ENCODE measurements at regions not wholly inside any gene's neighbourhood (a gene's known extent, or its start where the extent isn't known, plus 50 kb on each side); places are given as distances from the start of the nearest gene placed in this dataset.

- Mint-ChIP-seq H3K4me3 (no peak overlapping the region), H3K27ac (no peak overlapping the region), H3K9me3 (peaks cover 0 to 8% of the 10 kb centered on the region in 2 donors), H3K27me3 (no peaks in the 10 kb centered on the region), H3K4me1 (no peaks in the 10 kb centered on the region)
- DNase-seq (no peak), ATAC-seq (no peak)
Measured at GRCh38 chr5:104213216-104213615, 650.6 kb upstream of the NUDT12 start.

GRCh38 chr5:104199771-104200170 lies 637.2 kb upstream of the NUDT12 start:
- Mint-ChIP-seq H3K27me3 (no peaks in the 10 kb centered on the region), H3K9me3 (peaks cover 0 to 8% of the 10 kb centered on the region in 2 donors), H3K4me3 (no peak overlapping the region), H3K4me1 (no peaks in the 10 kb centered on the region), H3K27ac (no peak overlapping the region)
- ATAC-seq (no peak), DNase-seq (no peak)

- Mint-ChIP-seq H3K4me1 (no peaks in the 10 kb centered on the region), H3K9me3 (peaks cover 0 to 8% of the 10 kb centered on the region in 2 donors), H3K27ac (no peak overlapping the region), H3K4me3 (no peak overlapping the region), H3K27me3 (no peaks in the 10 kb centered on the region)
- DNase-seq = no peak
- ATAC-seq = no peak
Measured at GRCh38 chr5:104198156-104198555, 635.6 kb upstream of the NUDT12 start.

- H3K9me3 Mint-ChIP-seq = peaks cover 0 to 13% of the 10 kb centered on the region in 2 donors
- no peaks in the 10 kb centered on the region for H3K4me1 Mint-ChIP-seq
- H3K27ac Mint-ChIP-seq = no peak overlapping the region
- ATAC-seq (no peak), DNase-seq (no peak)
- no peak overlapping the region for H3K4me3 Mint-ChIP-seq
- H3K27me3 Mint-ChIP-seq = no peaks in the 10 kb centered on the region
Measured at GRCh38 chr5:104189909-104190308, 627.3 kb upstream of the NUDT12 start.

GRCh38 chr5:104189031-104189430 lies 626.4 kb upstream of the NUDT12 start:
- DNase-seq (no peak), ATAC-seq (no peak)
- no peak overlapping the region for H3K4me3 Mint-ChIP-seq
- H3K9me3 Mint-ChIP-seq = peaks cover 0 to 13% of the 10 kb centered on the region in 2 donors
- no peak overlapping the region for H3K27ac Mint-ChIP-seq
- H3K27me3 Mint-ChIP-seq = no peaks in the 10 kb centered on the region
- no peaks in the 10 kb centered on the region for H3K4me1 Mint-ChIP-seq

GRCh38 chr5:104187656-104188055 lies 625.1 kb upstream of the NUDT12 start:
- Mint-ChIP-seq H3K27me3 (no peaks in the 10 kb centered on the region), H3K4me3 (no peak overlapping the region), H3K27ac (no peak overlapping the region), H3K4me1 (no peaks in the 10 kb centered on the region), H3K9me3 (peaks cover 0 to 13% of the 10 kb centered on the region in 2 donors)
- ATAC-seq = no peak
- no peak for DNase-seq

GRCh38 chr5:104186510-104186909 lies 623.9 kb upstream of the NUDT12 start:
- Mint-ChIP-seq H3K4me1 (no peaks in the 10 kb centered on the region), H3K27ac (no peak overlapping the region), H3K27me3 (no peaks in the 10 kb centered on the region), H3K9me3 (peaks cover 0 to 21% of the 10 kb centered on the region in 2 donors), H3K4me3 (no peak overlapping the region)
- DNase-seq (no peak), ATAC-seq (no peak)

- H3K27me3 Mint-ChIP-seq = no peaks in the 10 kb centered on the region
- ATAC-seq (no peak), DNase-seq (no peak)
- H3K4me1 Mint-ChIP-seq = no peaks in the 10 kb centered on the region
- H3K4me3 Mint-ChIP-seq = no peak overlapping the region
- no peak overlapping the region for H3K27ac Mint-ChIP-seq
- H3K9me3 Mint-ChIP-seq = peaks cover 0 to 26% of the 10 kb centered on the region in 2 donors
Measured at GRCh38 chr5:104186100-104186499, 623.5 kb upstream of the NUDT12 start.

- no peak overlapping the region for H3K27ac Mint-ChIP-seq
- no peaks in the 10 kb centered on the region for H3K27me3 Mint-ChIP-seq
- DNase-seq (no peak), ATAC-seq (no peak)
- no peaks in the 10 kb centered on the region for H3K4me1 Mint-ChIP-seq
- peaks cover 0 to 41% of the 10 kb centered on the region in 2 donors for H3K9me3 Mint-ChIP-seq
- H3K4me3 Mint-ChIP-seq = no peak overlapping the region
Measured at GRCh38 chr5:104184264-104184663, 621.7 kb upstream of the NUDT12 start.

GRCh38 chr5:104178829-104179456 lies 616.4 kb upstream of the NUDT12 start:
- Mint-ChIP-seq H3K27me3 (no peaks in the 10 kb centered on the region), H3K9me3 (peaks cover 0 to 31% of the 10 kb centered on the region in 2 donors), H3K4me3 (no peak overlapping the region), H3K4me1 (no peaks in the 10 kb centered on the region), H3K27ac (no peak overlapping the region)
- ATAC-seq = no peak
- peak in 1 of 2 donors; percentile 5 for DNase-seq

GRCh38 chr5:104178066-104178465 lies 615.5 kb upstream of the NUDT12 start:
- Mint-ChIP-seq H3K4me3 (no peak overlapping the region), H3K27ac (no peak overlapping the region), H3K9me3 (peaks cover 0 to 31% of the 10 kb centered on the region in 2 donors), H3K27me3 (no peaks in the 10 kb centered on the region), H3K4me1 (no peaks in the 10 kb centered on the region)
- DNase-seq (no peak), ATAC-seq (no peak)

- H3K4me3 Mint-ChIP-seq = no peak overlapping the region
- DNase-seq (no peak), ATAC-seq (no peak)
- no peaks in the 10 kb centered on the region for H3K27me3 Mint-ChIP-seq
- H3K4me1 Mint-ChIP-seq = no peaks in the 10 kb centered on the region
- no peak overlapping the region for H3K27ac Mint-ChIP-seq
- peaks cover 0 to 31% of the 10 kb centered on the region in 2 donors for H3K9me3 Mint-ChIP-seq
Measured at GRCh38 chr5:104177651-104178050, 615.1 kb upstream of the NUDT12 start.

- H3K27ac Mint-ChIP-seq = peak overlapping the region in 1 of 2 donors; percentile 71
- DNase-seq (no peak), ATAC-seq (no peak)
- no peaks in the 10 kb centered on the region for H3K4me1 Mint-ChIP-seq
- H3K9me3 Mint-ChIP-seq = no peaks in the 10 kb centered on the region
- H3K27me3 Mint-ChIP-seq = no peaks in the 10 kb centered on the region
- H3K4me3 Mint-ChIP-seq = no peak overlapping the region
Measured at GRCh38 chr5:104172976-104173375, 610.4 kb upstream of the NUDT12 start.

- DNase-seq (no peak), ATAC-seq (no peak)
- H3K27me3 Mint-ChIP-seq = no peaks in the 10 kb centered on the region
- H3K9me3 Mint-ChIP-seq = no peaks in the 10 kb centered on the region
- H3K4me1 Mint-ChIP-seq = no peaks in the 10 kb centered on the region
- H3K27ac Mint-ChIP-seq = no peak overlapping the region
- H3K4me3 Mint-ChIP-seq = no peak overlapping the region
Measured at GRCh38 chr5:104171958-104172690, 609.5 kb upstream of the NUDT12 start.

GRCh38 chr5:104170926-104171325 lies 608.3 kb upstream of the NUDT12 start:
- DNase-seq = no peak
- H3K27me3 Mint-ChIP-seq = no peaks in the 10 kb centered on the region
- ATAC-seq = no peak
- H3K27ac Mint-ChIP-seq = no peak overlapping the region
- no peak overlapping the region for H3K4me3 Mint-ChIP-seq
- no peaks in the 10 kb centered on the region for H3K9me3 Mint-ChIP-seq
- H3K4me1 Mint-ChIP-seq = no peaks in the 10 kb centered on the region

GRCh38 chr5:104146652-104147051 lies 584.1 kb upstream of the NUDT12 start:
- no peak overlapping the region for H3K27ac Mint-ChIP-seq
- ATAC-seq (no peak), DNase-seq (no peak)
- no peaks in the 10 kb centered on the region for H3K9me3 Mint-ChIP-seq
- H3K4me1 Mint-ChIP-seq = no peaks in the 10 kb centered on the region
- H3K4me3 Mint-ChIP-seq = no peak overlapping the region
- no peaks in the 10 kb centered on the region for H3K27me3 Mint-ChIP-seq

All from stimulated activated naive CD8-positive, alpha-beta T cell treated with anti-CD3 and anti-CD28 coated beads, Interleukin-15, amount 100 ng/mL, for 72 hours (primary cell).